ENCODE measurements at regions not wholly inside any gene's neighbourhood (a gene's known extent, or its start where the extent isn't known, plus 50 kb on each side); places are given as distances from the start of the nearest gene placed in this dataset.

DNA sequence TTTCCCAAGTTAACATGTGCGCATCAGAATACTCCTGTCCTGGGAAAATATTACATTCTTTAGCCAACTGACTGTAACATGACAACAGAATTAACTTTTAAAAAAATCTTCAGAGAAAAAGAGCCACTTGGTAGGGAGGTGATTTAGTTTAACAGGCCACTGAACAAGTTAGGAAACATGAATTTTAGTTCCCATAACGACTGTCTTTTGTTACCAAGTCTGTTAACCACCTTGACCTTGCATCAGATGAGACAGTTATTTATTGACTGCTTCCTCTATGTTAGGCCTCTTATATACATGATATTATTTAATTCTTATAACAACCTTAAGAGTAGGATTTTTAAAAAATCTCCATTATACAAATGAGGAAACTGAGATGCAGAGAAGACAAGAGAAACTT lies 268.6 kb downstream of the NDFIP2 start:
- TF ChIP-seq POLR2A (IDR thresholded peaks at IDR 0.05) = no peak
- TF ChIP-seq, protein P1, sequence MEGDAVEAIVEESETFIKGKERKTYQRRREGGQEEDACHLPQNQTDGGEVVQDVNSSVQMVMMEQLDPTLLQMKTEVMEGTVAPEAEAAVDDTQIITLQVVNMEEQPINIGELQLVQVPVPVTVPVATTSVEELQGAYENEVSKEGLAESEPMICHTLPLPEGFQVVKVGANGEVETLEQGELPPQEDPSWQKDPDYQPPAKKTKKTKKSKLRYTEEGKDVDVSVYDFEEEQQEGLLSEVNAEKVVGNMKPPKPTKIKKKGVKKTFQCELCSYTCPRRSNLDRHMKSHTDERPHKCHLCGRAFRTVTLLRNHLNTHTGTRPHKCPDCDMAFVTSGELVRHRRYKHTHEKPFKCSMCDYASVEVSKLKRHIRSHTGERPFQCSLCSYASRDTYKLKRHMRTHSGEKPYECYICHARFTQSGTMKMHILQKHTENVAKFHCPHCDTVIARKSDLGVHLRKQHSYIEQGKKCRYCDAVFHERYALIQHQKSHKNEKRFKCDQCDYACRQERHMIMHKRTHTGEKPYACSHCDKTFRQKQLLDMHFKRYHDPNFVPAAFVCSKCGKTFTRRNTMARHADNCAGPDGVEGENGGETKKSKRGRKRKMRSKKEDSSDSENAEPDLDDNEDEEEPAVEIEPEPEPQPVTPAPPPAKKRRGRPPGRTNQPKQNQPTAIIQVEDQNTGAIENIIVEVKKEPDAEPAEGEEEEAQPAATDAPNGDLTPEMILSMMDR (IDR thresholded peaks at IDR 0.05) = no peak

Measured in transverse colon (tissue), 3 donors.